Ishikawa (cell line): ENCODE measurements at regions not wholly inside any gene's neighbourhood (a gene's known extent, or its start where the extent isn't known, plus 50 kb on each side); places are given as distances from the start of the nearest gene placed in this dataset.

Experiments
- CEBPB ChIP-seq: IDR thresholded peaks from 2 replicates; pipeline ENCODE4 v1.6.1; 2012
- CREB1 ChIP-seq: IDR thresholded peaks from 2 replicates; pipeline ENCODE4 v1.6.1; 2012; ENCODE audit warnings: low read depth
- EGR1 ChIP-seq: IDR thresholded peaks from 2 replicates; pipeline ENCODE4 v1.6.1; 2012
- EP300 ChIP-seq: IDR thresholded peaks from 2 replicates; pipeline ENCODE4 v1.6.1; 2012; ENCODE audit warnings: borderline replicate concordance
- FOXM1 ChIP-seq: IDR thresholded peaks from 2 replicates; pipeline ENCODE4 v1.6.1; 2012; ENCODE audit warnings: low read depth, borderline replicate concordance
- NFIC ChIP-seq: IDR thresholded peaks from 2 replicates; pipeline ENCODE4 v1.6.1; 2012
- RAD21 ChIP-seq: IDR thresholded peaks from 2 replicates; pipeline ENCODE4 v1.6.1; 2012; ENCODE audit warnings: low read depth
- TAF1 ChIP-seq: IDR thresholded peaks from 2 replicates; pipeline ENCODE4 v1.6.1; 2012; ENCODE audit warnings: low read depth, mild to moderate bottlenecking
- TCF12 ChIP-seq: IDR thresholded peaks from 2 replicates; pipeline ENCODE4 v1.6.1; 2012; ENCODE audit warnings: low read depth
- TEAD4 ChIP-seq: IDR thresholded peaks from 2 replicates; pipeline ENCODE4 v1.6.1; 2012
- YY1 ChIP-seq: IDR thresholded peaks from 2 replicates; pipeline ENCODE4 v1.6.1; 2012; ENCODE audit warnings: low read depth
- ZBTB7A ChIP-seq: IDR thresholded peaks from 2 replicates; pipeline ENCODE4 v1.6.1; 2012; ENCODE audit warnings: low read depth
- TF ChIP-seq, protein P1 (sequence below): IDR thresholded peaks from 2 replicates; pipeline ENCODE4 v1.6.1; 2012; ENCODE audit warnings: low read depth, mild to moderate bottlenecking
- TF ChIP-seq, protein P2 (sequence below): IDR thresholded peaks from 2 replicates; pipeline ENCODE4 v1.6.1; 2012
- TF ChIP-seq, protein P3 (sequence below): IDR thresholded peaks from 2 replicates; pipeline ENCODE4 v1.6.1; 2012

DNA sequence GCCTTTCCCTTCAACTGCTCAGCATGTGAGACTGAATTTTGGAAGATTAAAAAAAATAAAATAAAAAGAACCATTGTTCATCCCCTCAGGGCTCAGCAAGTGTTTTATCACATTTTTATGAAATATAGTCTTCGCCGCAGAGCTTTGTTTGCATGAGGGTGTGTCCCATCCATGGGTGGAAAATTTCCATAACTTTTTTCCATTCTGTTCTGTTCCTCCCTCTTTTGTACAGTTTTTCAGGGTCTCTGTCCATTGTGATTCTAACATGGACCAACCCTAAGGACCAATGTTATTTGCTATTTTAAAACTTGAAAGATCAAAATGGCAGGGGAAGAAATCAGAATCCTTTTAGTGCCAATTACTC is 213.3 kb upstream of the SGK1 start:
- TF ChIP-seq CREB1: no peak
- TF ChIP-seq TEAD4: no peak
- TF ChIP-seq, protein P1, sequence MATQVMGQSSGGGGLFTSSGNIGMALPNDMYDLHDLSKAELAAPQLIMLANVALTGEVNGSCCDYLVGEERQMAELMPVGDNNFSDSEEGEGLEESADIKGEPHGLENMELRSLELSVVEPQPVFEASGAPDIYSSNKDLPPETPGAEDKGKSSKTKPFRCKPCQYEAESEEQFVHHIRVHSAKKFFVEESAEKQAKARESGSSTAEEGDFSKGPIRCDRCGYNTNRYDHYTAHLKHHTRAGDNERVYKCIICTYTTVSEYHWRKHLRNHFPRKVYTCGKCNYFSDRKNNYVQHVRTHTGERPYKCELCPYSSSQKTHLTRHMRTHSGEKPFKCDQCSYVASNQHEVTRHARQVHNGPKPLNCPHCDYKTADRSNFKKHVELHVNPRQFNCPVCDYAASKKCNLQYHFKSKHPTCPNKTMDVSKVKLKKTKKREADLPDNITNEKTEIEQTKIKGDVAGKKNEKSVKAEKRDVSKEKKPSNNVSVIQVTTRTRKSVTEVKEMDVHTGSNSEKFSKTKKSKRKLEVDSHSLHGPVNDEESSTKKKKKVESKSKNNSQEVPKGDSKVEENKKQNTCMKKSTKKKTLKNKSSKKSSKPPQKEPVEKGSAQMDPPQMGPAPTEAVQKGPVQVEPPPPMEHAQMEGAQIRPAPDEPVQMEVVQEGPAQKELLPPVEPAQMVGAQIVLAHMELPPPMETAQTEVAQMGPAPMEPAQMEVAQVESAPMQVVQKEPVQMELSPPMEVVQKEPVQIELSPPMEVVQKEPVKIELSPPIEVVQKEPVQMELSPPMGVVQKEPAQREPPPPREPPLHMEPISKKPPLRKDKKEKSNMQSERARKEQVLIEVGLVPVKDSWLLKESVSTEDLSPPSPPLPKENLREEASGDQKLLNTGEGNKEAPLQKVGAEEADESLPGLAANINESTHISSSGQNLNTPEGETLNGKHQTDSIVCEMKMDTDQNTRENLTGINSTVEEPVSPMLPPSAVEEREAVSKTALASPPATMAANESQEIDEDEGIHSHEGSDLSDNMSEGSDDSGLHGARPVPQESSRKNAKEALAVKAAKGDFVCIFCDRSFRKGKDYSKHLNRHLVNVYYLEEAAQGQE: no peak
- TF ChIP-seq FOXM1: no peak

DNA sequence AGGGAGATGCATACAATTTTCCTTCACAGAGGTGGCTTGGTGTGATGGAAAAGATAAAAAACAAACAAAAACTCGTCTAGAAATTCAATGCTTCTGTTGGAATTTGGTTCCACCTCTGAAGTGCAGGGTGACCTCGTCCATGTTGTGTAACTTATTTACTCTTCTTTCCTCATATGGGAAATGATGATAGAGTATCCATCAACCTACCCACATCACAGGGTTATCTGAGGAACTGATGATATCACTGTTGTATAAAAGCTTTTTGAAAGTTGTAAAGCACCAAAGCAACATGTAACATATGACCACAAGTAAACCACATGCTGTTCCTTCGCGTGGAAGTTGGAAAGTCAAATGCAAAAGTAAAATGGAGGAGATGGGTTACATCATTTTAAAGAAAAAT is 212.0 kb upstream of the SGK1 start:
- TF ChIP-seq FOXM1 (no peak), EGR1 (no peak), CEBPB (no peak), TCF12 (no peak), YY1 (no peak), TEAD4 (no peak), RAD21 (no peak), CREB1 (no peak)
- TF ChIP-seq, protein P1: no peak
- TF ChIP-seq, protein P2, sequence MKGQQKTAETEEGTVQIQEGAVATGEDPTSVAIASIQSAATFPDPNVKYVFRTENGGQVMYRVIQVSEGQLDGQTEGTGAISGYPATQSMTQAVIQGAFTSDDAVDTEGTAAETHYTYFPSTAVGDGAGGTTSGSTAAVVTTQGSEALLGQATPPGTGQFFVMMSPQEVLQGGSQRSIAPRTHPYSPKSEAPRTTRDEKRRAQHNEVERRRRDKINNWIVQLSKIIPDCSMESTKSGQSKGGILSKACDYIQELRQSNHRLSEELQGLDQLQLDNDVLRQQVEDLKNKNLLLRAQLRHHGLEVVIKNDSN: no peak
- TF ChIP-seq, protein P3, sequence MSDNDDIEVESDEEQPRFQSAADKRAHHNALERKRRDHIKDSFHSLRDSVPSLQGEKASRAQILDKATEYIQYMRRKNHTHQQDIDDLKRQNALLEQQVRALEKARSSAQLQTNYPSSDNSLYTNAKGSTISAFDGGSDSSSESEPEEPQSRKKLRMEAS: no peak

DNA sequence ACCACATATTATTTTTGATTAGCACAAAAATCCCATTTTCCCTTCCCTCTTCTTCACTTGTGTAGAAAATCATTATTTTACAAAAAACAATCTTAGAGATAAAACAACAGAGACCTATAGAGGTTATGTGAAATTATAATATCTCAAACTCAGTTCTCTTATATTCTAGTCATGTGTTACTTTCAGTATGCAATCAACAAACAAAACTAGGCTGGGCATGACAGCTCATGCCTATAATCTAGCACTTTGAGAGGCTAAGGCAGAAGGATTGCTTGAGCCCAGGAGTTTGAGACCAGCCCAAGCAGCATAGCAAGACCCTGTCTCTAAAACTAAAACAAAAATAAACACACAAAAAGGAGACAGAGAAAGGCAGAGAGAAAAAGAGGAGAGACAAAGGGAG is 211.4 kb upstream of the SGK1 start:
- TF ChIP-seq, protein P2: no peak
- TF ChIP-seq YY1 (no peak), RAD21 (no peak)
- TF ChIP-seq, protein P3: no peak

DNA sequence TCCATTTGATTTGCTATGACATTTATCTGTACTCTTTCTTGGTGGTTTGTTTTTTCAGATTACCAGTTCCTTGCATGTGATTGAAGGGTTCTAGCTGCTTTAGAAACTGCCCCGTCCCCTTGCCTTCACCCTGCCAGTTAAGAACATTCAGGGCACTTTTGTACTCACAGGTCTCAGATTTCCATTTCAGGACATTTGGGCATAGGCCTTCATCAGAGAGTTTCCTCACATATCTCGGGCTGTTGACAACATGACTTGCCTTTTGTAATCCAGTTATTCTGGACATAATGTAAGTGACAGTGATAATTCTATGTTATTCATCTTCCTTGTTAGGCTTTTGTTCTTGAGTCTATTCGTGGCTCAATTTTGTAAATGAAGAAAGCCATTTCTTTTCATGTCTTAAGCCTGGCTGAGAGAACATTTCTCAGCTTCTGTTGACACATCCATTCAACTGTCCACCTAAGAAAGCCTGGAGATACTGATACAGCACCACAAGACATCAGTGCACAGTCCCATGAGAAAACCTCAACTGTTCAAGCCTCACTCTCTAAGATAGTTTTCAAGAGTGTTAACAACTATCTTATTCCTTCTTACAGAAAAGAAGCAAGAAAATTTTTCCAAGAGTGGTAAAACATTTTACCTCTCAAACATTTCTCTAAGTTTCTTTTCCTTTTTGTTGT is 209.3 kb upstream of the SGK1 start:
- TF ChIP-seq CEBPB: no peak
- TF ChIP-seq FOXM1: no peak
- TF ChIP-seq RAD21: no peak
- no peak for TF ChIP-seq TCF12
- TF ChIP-seq, protein P3: no peak
- no peak for TF ChIP-seq TEAD4
- TF ChIP-seq, protein P2: no peak
- TF ChIP-seq TAF1: no peak
- no peak for TF ChIP-seq CREB1
- TF ChIP-seq, protein P1: no peak
- TF ChIP-seq EP300: no peak
- TF ChIP-seq EGR1: no peak
- no peak for TF ChIP-seq NFIC
- no peak for TF ChIP-seq ZBTB7A
- no peak for TF ChIP-seq YY1
